Lung (tissue), 11 donors: ENCODE measurements at regions not wholly inside any gene's neighbourhood (a gene's known extent, or its start where the extent isn't known, plus 50 kb on each side); places are given as distances from the start of the nearest gene placed in this dataset.
A peak's percentile ranks its signal among the peaks of the same experiment; 100 is the strongest.

ENCODE experiments used
- ATAC-seq: fragments of 200-7000 bp; cut with Tn5 transposase; one replicate; pipeline ENCODE4 v1.9.1; 2020; ENCODE audit warnings: moderate number of reproducible peaks; ENCODE audit not compliant: insufficient read depth, low FRiP score
- DNase-seq, 3 donors: peaks; one replicate each; pipeline ENCODE4 v3.0.0-alpha.2; 2013 to 2017
- H3K27ac ChIP-seq, 2 donors: one replicate each; pipeline ENCODE4 v1.5.1; 2013; ENCODE audit warnings: mild to moderate bottlenecking in 2 of 2, moderate library complexity in 2 of 2, control low read depth in 1 of 2, inconsistent platforms in 1 of 2, low read depth in 1 of 2, low read length in 1 of 2
- H3K27me3 ChIP-seq, 3 donors: one replicate each; pipeline ENCODE4 v1.5.1; 2013; ENCODE audit warnings: low read length in 2 of 3; ENCODE audit not compliant: control insufficient read depth in 3 of 3, insufficient read depth in 3 of 3
- H3K36me3 ChIP-seq, 4 donors: one replicate each; pipeline ENCODE4 v1.5.1; 2013; ENCODE audit warnings: low read length in 4 of 4, mild to moderate bottlenecking in 1 of 4, moderate library complexity in 1 of 4; ENCODE audit not compliant: control insufficient read depth in 4 of 4, insufficient read depth in 4 of 4
- H3K4me1 ChIP-seq, 5 donors: one replicate each; pipeline ENCODE4 v1.5.1; 2013; ENCODE audit warnings: low read length in 5 of 5, mild to moderate bottlenecking in 2 of 5, moderate library complexity in 1 of 5; ENCODE audit not compliant: control insufficient read depth in 5 of 5, insufficient read depth in 5 of 5
- H3K4me3 ChIP-seq: one replicate; pipeline ENCODE4 v1.5.1; 2013; ENCODE audit warnings: mild to moderate bottlenecking, control low read depth, moderate library complexity
- H3K9ac ChIP-seq, 2 donors: one replicate each; pipeline ENCODE4 v1.5.1; 2013; ENCODE audit warnings: low read length in 2 of 2, control low read depth in 1 of 2; ENCODE audit not compliant: insufficient read depth in 1 of 2
- H3K9me3 ChIP-seq, 4 donors: one replicate each; pipeline ENCODE4 v1.5.1; 2013; ENCODE audit warnings: low read length in 3 of 4, mild to moderate bottlenecking in 1 of 4, moderate library complexity in 1 of 4; ENCODE audit not compliant: control insufficient read depth in 4 of 4, insufficient read depth in 3 of 4
- WGBS, 2 donors: extraction: QIAGEN DNeasy Blood & Tissue Kit; methylation state at CpG; one replicate each; pipeline ENCODE4 v1.1.7; 2013; 5-methylcytosine and 5-hydroxymethylcytosine counted together
- TF ChIP-seq, protein P1 (sequence below): IDR thresholded peaks from 2 replicates; pipeline ENCODE4 v1.5.1; 2012; ENCODE audit warnings: mild to moderate bottlenecking; ENCODE audit errors: control extremely low read depth, extremely low read depth
- donor health status: control.
- donor health status: control.
- donor health status: Bipolar disorder and iron deficiency.
- donor health status: healthy.
- donor health status: DM: yes; HTN: yes; CAD: no.

DNA sequence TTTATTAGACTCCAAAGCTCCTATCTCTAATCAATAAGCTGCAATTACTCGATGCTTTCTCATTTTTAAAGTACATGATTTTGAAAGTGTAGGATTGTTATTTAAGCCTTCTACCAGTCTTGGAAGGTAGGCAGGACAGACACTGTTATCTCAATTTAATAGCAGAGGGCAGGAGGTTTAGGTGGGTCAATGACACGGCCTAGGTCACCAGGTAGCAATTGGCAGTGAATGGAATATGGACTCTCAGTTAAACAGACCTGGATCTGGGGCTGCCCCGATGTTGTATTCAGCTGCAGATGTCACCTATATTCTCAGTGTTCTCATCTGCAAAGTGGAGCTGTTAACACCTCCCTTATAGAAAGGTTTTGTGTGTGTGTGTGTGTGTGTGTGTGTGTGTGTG lies 124.4 kb upstream of the ANKFN1 start:
- ATAC-seq (no peak), DNase-seq (no peak)
- H3K9me3 ChIP-seq = no peaks in the 10 kb centered on the region
- H3K4me3 ChIP-seq = no peak overlapping the region
- TF ChIP-seq, protein P1, sequence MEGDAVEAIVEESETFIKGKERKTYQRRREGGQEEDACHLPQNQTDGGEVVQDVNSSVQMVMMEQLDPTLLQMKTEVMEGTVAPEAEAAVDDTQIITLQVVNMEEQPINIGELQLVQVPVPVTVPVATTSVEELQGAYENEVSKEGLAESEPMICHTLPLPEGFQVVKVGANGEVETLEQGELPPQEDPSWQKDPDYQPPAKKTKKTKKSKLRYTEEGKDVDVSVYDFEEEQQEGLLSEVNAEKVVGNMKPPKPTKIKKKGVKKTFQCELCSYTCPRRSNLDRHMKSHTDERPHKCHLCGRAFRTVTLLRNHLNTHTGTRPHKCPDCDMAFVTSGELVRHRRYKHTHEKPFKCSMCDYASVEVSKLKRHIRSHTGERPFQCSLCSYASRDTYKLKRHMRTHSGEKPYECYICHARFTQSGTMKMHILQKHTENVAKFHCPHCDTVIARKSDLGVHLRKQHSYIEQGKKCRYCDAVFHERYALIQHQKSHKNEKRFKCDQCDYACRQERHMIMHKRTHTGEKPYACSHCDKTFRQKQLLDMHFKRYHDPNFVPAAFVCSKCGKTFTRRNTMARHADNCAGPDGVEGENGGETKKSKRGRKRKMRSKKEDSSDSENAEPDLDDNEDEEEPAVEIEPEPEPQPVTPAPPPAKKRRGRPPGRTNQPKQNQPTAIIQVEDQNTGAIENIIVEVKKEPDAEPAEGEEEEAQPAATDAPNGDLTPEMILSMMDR = no peak
- no peak overlapping the region for H3K27ac ChIP-seq
- no peaks in the 10 kb centered on the region for H3K36me3 ChIP-seq
- no peaks in the 10 kb centered on the region for H3K27me3 ChIP-seq
- no peak overlapping the region for H3K9ac ChIP-seq
- WGBS, 2 donors = 84 to 98% methylated on average over 3 of the region's 3 CpGs
- peaks cover 0 to 14% (median 0%) of the 10 kb centered on the region in 5 donors for H3K4me1 ChIP-seq

DNA sequence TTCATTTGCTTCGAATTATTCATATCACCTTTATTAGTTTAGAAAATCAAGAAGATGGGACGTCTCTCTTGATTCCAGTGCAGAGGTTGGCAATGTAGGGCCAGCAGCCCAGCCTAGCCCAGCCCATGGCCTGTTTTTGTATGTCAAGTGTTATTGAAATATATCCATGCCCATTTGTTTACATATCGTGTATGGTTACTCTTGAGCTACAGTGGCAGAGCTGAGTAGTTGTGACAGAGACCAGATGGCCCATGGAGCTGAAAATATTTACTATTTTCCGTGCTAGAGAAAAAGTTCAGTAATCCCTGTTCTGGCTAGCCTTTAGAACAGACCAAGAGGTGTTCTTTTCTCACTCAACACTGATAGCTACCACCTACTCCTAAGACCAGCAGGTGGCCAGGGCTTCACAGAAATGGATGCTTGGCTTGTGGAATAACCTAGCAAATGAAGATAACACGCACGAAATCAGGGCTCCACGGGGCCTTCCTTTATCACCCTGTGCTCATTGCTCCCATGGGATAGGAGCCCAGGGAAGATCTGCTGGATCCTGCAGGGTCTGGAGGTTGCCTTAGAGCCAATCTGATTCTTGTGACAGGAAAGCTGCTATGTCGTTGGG lies 123.2 kb upstream of the ANKFN1 start:
- ATAC-seq = no peak
- H3K27ac ChIP-seq = no peak overlapping the region
- TF ChIP-seq, protein P1 = no peak
- H3K9ac ChIP-seq = no peak overlapping the region
- no peaks in the 10 kb centered on the region for H3K9me3 ChIP-seq
- H3K4me1 ChIP-seq = peaks cover 0 to 20% (median 2%) of the 10 kb centered on the region in 5 donors
- DNase-seq = peak in 2 of 3 donors; percentile 33 to 35
- 66 to 77% methylated on average over 8 of the region's 8 CpGs for WGBS, 2 donors
- H3K36me3 ChIP-seq = no peaks in the 10 kb centered on the region
- H3K27me3 ChIP-seq = no peaks in the 10 kb centered on the region
- no peak overlapping the region for H3K4me3 ChIP-seq

- Histone ChIP-seq H3K27me3 (no peaks in the 10 kb centered on the region), H3K27ac (no peak overlapping the region), H3K36me3 (no peaks in the 10 kb centered on the region), H3K9me3 (no peaks in the 10 kb centered on the region), H3K4me3 (no peak overlapping the region), H3K9ac (no peak overlapping the region), H3K4me1 (peaks cover 0 to 20% (median 2%) of the 10 kb centered on the region in 5 donors)
- ATAC-seq (no peak), DNase-seq (no peak)
- TF ChIP-seq, protein P1 = no peak
- 79 to 86% methylated on average over 2 of the region's 2 CpGs for WGBS, 2 donors
These were observed 121.6 kb upstream of the ANKFN1 start for GRCh38 chr17:56031636-56032035.

- DNase-seq (peak; percentile 62 to 90 (median 81)), ATAC-seq (no peak)
- Histone ChIP-seq H3K36me3 (no peaks in the 10 kb centered on the region), H3K4me3 (no peak overlapping the region), H3K4me1 (peaks cover 0 to 20% (median 2%) of the 10 kb centered on the region in 5 donors), H3K9me3 (no peaks in the 10 kb centered on the region), H3K27ac (no peak overlapping the region), H3K27me3 (no peaks in the 10 kb centered on the region), H3K9ac (no peak overlapping the region)
- TF ChIP-seq, protein P1 = no peak
- WGBS, 2 donors = 42 to 67% methylated on average over 6 of the region's 6 CpGs
These were observed 119.1 kb upstream of the ANKFN1 start for GRCh38 chr17:56034197-56034635.
